ENCODE measurements at regions not wholly inside any gene's neighbourhood (a gene's known extent, or its start where the extent isn't known, plus 50 kb on each side); places are given as distances from the start of the nearest gene placed in this dataset.

DNA sequence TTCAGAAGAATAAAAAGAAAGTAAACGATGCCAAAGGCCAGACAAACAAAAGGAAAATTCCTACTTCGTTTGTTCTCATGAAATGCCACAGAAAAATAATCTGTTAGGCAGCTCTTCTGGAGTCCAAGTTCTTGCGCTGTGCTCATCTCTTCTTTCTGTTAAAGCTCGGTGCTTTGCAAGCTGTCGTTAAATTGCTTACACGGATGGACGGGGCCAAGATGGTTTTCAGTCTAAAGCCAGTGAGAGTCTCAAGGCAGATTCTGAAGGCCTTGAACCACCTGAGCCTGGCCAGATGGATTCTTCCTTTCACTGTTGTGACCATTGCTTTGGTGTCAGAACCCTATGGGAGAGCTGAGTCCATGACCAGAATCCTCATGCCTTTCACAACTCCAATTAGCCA is 97.6 kb upstream of the RMDN2 start:
- no peak for TF ChIP-seq POLR2A (IDR thresholded peaks at IDR 0.05; ENCODE audit: low read depth, low read length)
- no peak for TF ChIP-seq POLR2AphosphoS5 (IDR thresholded peaks at IDR 0.05; ENCODE audit: low read depth, low read length)
- TF ChIP-seq TAF1 (IDR thresholded peaks at IDR 0.05; ENCODE audit: low read depth, low read length), result no peak
- TF ChIP-seq SPI1 (IDR thresholded peaks at IDR 0.05; ENCODE audit: low read depth, low read length), result no peak

Measured in GM12891 (cell line).